GM21786 (cell line): ENCODE measurements at regions not wholly inside any gene's neighbourhood (a gene's known extent, or its start where the extent isn't known, plus 50 kb on each side); places are given as distances from the start of the nearest gene placed in this dataset.
"Not testable (repeated sequence)": the region's sequence is repeated elsewhere in the genome, so short reads cannot be mapped to it uniquely, and the experiment has no call there.

Experiments
- ATAC-seq: cut with Tn5 transposase; IDR thresholded peaks from one replicate; pipeline ENCODE4 v1.9.1; 2021; ENCODE audit not compliant: unreplicated experiment

DNA sequence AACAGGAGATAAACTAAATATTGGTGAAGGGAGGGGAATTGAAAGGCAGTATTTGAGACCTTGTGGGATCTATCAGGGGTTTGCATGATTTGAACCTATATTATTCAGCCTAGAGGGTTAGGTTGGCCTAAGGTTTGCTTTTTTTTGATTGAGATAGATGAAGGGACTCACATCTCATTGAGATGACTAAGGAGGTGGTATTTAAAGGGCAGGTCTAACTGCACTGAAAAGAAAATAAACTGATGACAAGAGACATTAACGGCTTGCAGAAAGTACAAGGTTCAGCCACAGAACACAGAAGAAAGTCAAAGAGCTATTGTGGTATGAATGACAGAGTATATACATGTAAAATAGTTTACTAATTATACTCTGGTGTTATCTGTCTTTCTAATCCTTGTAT is 412.7 kb downstream of the CDH10 start:
- ATAC-seq = no peak

DNA sequence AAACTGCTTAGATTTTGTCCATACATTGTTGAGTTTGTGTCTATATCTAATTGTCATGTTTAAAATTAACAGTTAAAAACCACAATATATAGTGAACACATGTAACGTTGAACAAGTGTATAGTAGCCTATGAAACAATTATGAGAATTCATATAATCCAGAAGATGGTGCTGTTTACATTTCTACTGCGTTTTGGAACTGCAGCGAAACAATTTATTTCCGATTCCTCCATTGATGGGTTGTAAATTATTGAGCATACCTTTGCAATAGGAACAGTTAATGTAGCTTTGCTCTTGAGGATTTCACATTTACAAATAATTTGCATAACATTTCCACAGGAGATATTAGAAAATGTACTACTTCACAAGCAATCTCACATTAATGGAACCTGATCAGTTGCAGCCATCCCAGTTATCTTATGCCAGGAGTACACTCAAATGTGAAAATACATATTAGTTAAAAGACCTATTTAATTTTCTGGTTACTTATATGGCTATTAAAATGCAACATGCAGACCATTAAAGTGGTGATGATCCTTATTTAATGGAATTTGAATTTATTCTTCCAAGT is 411.8 kb downstream of the CDH10 start:
- no peak for ATAC-seq

DNA sequence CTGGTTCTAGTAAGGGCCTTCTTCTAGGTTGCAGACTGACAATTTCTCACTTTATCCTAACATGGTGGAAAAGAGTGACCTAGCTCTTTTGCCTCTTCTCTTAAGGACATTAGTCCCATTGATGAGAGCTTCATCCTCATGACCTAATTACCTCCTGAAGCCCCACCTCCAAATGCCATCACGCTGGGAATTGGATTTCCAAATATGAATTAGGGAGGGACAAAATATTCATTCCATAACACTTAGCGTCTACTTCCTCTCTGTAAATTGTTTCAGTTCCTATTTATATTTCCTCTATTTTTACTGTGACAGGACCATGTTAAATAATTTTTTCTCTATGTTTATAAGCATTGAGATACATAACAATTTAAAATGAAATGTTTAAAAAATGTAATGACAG is 408.8 kb downstream of the CDH10 start:
- no peak for ATAC-seq

DNA sequence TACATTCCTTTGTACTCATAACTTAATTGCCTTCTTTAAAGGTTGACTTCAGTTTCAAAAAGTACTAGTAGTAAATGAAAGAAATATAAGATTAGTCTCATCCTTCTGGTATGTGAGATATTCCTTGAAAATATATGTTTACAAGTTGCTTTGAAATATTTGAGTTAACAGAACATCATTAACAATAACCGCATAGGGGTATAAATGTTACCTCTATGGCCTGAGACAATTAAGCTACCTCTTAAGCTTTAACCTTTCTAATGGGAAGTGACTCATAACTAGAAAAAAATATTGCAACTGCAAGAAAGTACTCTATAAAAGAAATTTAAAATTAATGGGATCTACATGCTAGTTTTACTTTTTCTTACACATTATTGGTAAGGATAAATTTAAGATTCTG is 399.0 kb downstream of the CDH10 start:
- no peak for ATAC-seq

DNA sequence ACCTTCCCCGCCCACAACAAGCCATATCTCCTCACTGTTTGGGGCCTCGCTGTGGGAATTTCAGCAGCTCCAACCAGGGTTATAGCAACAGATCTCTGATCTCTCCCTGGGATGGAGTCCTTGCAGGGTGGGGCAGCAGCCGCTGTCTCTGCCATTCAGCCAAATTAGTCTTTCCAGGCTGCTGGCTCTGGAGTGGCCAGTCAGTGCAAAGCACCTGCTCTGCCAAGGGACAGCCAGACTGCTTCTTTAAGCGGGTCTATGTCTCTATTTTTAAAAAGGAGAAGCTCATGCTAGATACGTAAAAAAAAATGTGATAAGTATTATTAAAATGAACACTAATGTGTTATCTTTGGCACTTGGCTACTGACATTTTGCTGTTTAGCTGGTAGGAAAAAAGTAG is 380.2 kb downstream of the CDH10 start:
- no peak for ATAC-seq

DNA sequence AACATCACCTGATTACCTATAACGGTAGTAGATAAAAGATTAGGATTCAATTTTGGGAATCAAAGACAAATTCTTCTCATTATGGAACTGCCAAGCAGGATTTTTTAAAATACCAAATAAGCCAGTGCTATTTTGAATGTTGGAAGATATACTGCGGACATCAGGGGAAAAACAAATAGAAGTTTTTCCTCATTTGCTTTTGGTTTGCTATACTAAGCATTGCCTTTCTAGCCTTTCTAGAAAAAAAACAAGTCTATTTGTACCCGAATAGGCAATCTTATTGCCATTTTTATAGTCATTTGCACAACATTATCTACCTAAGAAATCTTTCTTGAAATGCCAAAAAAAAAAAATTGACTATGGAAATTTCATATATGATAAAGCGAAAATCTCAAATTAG is 379.5 kb downstream of the CDH10 start:
- ATAC-seq = no peak

DNA sequence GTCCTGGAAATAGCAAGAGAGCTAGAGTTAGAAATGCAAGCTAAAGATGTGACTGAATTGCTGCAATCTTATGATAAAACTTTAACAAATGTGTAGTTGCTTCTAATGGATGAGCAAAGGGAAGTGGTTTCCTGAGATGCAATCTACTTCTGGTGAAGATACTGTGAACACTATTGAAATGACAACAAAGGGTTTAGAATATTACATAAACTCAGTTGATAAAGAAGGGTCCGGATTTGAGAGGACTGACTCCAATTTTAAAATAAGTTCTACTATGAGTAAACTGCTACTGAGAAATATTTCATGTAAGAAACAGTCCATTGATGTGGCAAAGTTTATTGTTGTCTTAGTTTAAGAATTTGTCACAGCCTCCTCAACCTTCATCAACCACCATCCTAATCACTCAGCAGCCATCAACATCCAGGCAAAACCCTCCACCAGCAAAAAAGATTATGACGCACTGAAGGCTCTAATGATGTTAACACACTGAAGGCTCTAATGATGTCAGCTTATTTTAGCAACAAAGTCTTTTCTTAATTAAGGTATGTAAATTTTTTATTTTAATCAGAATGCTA is 376.2 kb downstream of the CDH10 start:
- no peak for ATAC-seq

DNA sequence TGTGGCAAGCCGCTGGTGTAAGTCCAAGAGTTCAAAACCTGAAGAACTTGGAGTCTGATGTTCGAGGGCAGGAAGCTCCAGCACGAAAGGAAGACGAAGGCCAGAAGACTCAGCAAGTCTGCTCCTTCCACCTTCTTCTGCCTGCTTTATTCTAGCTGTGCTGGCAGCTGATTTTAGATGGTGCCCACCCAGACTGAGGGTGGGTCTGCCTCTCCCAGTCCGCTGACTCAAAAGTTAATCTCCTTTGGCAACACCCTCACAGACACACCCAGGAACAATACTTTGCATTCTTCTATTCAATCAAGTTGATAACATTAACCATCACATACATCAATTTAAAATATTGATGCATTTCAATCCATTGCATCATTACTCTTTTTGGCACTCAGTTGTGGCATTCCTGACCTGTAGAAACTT is 373.1 kb downstream of the CDH10 start:
- not testable (repeated sequence) for ATAC-seq

DNA sequence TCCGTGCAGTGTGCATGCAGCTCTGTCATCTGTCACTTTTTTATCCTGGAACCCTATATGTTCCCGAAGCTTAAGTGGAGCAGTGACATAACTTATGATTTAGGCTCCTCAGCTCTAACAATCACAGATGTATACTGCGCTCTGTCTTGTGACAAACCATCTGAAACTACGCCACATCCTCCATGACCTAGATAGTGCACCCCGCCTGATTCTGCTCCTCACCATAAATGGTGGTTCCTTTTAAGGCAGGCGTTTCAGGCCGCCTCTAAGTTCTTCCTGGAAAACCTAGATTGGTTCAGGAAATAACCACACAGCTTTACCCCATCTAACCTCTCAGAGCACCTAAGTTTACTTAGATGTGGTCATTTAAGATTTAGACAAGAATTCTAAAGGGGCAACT is 372.0 kb downstream of the CDH10 start:
- no peak for ATAC-seq

DNA sequence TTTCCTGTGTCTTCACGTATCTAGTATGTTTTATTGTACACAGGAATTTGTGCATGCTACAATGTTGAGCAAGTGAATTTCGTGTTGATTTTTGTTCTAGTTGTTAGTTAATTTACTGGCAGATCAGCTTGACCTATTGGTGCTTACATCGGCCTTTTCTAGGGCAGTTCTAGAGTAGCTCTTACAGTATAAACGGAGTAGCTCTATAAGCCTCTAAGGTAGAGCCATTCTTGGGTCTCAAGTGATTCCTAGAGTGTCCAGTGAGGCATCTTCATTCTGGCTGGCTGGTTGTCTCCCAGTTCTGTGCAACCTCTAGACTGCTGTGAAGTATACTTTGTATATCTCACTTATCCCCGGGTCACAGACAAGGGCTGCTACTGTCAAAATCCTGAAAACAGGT is 364.6 kb downstream of the CDH10 start:
- no peak for ATAC-seq

DNA sequence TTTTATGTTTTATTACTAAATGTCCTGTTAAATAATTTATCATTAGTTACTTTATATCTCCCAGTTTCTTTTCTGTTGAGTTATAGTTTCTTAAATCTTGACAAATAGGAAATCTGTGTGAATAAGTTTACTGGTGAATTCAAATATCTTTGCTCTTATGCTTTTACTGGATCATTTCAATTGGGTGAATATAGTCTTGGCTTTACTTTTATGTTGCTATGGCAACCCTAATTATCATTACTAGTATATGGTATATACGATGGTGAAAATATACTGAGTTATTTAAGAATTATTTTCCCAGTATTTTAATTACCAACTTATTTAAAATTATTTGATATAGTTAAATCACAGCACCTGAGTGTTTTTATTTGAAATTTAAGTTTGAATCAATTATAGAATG is 363.0 kb downstream of the CDH10 start:
- no peak for ATAC-seq

DNA sequence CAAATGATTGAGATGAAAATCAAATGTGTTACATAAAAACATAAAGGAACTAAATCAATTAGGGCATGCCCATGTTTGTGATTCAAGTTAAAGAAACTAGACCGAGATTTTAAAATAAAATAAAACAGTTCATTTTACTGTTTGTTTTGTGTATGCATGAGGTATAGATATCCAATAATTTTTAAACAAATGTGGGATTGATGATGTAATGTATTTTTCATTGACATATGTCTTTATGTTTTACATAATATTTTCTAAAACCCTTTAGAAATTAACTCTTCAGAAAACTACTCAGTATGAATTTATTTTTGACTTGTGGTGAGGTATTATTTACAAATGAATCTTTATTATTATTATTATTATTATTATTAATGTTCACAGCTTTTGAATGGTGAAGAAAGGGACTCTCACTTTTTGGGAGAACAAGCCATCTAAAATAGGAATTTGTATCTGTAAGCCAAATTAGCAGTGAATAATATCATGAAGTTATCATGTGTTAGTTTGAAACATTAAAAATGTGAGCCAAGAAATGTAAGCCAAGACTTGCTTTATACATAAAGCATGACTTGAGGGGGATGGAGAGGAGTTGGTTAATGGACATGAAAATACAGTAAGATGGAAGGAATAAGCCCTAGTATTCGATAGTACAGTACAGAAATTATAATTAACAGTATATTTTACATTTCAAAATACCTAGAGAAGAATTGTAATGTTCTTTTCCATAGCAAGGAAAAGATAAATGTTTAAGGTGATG is 355.0 kb downstream of the CDH10 start:
- no peak for ATAC-seq

DNA sequence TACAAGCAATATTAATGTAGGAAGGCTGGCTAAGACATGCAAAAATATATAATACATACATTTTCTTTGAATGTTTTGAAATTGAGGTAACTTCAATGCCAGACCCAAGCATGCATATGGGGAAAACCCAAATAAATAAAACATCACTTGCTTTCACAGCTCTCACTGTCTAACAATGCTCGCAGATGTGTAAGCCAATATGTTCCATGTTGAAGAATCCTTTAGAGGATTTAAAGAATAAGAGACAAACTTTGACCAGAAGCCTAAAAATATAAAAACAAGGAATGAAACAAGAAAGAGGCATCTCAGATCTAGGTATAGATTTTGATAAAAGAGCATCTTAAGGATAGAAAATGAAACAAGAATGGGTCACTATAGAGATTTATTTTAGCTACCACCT is 354.2 kb downstream of the CDH10 start:
- ATAC-seq = no peak

DNA sequence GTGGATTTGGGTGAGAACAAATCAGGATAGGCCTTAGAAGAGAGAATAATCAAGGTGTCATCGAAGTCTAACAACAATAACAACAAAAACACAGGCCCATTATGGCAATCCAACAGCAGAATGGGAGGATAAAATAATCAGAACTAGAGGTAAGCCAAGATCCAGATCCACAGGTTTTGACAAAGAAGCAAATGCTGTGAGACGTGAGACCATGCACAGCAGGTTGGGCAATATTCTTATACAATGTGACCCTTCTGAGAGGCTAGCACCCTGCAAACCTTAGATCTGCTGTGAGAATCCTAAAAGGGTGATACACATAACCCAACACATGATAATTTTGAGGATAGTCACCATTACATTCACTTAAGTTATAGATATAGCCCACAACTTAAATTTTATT is 352.9 kb downstream of the CDH10 start:
- no peak for ATAC-seq

DNA sequence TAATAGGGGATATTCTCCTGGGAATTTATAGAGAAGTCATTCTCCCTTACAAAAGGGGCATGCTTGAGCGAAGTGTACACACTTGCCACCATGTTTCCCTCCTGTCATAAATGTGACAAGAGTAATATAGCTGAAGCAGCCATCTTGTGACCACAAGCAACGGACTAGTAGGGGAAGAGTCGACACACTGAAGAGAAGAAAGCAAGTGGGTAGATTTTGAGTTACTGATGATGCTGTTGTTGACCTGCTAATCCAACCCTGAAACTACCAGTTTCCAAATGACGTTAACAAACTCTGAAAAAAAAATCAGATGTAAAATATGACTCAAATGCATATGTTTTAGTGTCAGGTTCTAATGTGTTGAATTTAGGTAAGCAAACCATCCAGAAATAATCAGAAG is 350.4 kb downstream of the CDH10 start:
- no peak for ATAC-seq

DNA sequence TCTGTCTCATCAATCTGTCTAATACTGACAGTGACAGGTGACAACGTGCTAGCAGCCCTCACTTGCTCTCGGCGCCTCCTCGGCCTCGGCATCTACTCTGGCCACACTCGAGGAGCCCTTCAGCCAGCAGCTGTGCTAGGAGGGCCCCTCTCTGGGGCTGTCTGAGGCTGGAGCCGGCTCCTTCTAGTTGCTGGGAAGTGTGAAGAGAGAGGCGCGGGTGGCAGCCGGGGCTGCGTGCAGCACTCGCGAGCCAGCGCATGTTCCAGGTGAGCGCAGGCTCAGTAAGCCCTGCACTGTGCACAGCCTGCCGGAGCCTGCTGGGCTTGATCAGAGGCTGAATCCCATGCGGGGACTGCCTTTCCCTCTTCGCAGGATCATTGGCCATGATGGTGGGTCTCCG is 330.7 kb downstream of the CDH10 start:
- ATAC-seq = no peak

DNA sequence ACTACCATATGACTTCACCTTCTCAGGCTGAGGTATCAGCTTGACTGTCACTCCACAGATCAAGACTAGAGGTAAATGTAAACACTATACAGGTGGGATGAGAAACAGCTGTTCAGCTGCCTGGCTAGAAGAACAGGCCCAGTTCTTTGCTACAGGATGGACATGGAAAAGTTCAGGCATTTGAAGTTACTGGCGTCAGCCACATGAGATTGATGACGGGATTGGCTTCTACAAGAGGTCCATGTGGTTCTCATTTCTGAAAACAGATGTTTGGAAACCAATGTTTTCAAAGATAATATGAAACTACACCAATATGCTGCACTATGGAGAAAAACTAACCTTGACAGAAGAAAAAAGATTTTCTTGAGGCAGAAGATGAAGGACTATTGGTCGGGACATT is 324.1 kb downstream of the CDH10 start:
- ATAC-seq = no peak

DNA sequence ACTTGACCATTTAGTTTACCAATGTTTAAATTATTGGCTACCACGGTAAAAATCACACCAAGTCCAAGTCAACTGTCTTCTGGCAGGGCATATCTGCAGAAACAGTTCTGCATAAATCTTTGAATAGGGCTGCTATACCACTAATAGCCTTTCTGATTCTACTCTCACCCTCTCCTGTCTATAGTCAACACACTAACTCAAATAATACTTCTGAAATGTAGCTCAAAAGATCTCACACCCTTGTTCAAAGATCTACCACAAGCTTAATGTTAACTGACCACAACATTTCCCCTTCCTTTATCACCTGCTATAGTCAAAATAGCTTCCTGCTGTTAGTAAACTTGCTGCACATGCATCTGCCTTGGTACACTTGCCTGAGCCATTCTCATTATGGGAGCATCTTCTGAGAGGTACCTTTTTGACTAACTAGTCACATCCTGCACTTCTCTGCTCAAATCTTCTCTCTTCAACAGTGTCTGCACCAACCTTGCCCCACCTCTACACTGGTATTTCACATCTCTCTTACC is 319.4 kb downstream of the CDH10 start:
- ATAC-seq = no peak

DNA sequence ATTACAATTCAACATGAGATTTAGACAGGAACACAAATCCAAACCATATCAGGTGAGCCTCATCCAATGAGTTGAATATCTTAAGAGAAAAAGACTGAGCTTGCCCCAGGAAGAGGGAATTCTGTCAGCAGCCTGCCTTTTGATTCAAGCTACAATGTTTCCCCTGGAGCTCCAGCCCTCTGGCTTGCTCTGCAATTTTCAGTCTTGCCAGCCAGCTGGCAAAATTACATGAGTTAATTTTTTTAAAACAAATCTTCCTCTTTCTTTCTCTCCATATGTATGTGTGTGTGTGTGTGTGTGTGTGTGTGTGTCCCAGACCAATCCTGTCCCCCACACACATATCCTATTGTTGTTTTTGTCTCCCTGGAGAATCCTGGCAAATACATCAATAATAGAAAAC is 313.2 kb downstream of the CDH10 start:
- no peak for ATAC-seq

DNA sequence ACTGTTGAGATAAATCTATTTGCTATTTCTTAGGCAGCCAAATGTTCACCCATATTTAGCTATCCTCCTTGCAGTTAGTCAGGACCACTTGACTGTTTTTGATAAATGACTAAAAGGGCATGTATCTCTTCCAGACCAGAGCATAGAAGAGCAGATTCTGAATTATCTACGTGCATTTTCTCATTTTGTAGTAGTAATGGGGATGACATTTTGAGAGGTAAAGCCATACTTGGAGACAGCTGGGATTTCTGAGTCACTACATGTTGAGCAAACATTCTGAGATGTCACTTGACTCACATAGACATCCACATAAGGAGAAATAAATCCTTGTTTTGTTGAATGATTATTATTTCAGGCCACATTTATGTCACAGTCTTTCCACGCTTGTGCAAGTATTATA is 297.6 kb downstream of the CDH10 start:
- no peak for ATAC-seq

DNA sequence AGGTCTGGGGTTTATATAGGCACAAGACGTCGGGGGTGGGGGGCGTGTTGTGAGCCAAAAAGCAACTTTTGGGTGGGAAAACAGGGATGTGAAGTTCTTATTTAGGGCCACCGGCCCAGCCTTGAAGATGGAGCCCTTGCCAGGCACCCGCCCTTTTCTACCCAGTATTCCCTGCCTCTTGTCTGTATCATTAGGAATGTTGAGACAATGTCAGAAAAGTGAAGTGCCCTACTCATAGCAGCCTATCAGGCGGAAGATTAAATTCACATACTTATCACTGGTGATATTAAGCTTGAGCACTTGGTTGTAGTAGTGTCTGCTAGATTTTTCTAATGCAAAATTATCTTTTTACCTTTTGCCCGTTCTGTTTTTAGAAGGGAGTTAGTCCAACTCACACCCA is 293.5 kb downstream of the CDH10 start:
- no peak for ATAC-seq

DNA sequence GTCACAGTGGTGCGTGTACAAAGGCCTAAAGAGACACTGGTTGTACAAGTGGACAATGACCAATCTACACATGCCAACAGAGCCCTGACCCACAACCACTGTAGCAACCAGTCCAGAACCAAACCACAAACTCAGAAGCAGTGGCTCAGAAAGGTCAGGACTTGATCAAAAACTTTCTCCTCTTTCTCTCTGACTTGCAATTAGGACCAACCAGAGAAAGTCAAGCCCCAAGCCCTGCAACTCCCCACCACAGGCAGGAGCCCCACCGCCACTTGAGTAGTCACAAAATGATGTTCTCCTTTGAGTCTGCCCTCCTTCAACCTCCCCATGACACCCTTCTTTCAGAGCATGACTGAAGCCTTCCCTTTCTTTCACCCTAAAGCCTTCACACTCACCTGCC is 291.8 kb downstream of the CDH10 start:
- no peak for ATAC-seq

DNA sequence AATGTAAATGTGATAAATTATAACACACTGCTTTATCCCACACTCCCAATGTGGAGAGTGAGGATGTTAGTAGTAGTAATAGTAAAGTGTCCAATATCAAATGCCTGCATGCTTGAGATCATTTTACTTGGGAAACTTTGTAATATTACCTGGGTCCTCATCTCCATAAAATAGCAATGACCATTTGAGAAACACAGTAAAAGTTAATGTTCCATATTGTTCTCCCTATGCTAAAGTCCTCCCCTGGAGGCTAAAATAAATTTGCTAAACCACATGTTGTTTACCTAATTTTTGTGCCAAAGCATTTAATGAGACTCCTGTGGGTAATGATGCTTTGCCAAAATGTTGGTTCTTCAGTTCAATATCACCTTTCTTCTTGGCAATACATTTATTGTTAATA is 291.2 kb downstream of the CDH10 start:
- ATAC-seq = no peak
